Astrocyte of the spinal cord (primary cell): ENCODE measurements at regions not wholly inside any gene's neighbourhood (a gene's known extent, or its start where the extent isn't known, plus 50 kb on each side); places are given as distances from the start of the nearest gene placed in this dataset.

Experiments used
- DNase-seq: peaks from one replicate; pipeline ENCODE4 v3.0.0; 2011; ENCODE audit warnings: low read depth, low spot score
- H3K4me3 ChIP-seq: 2 replicates; pipeline ENCODE4 v1.5.1; 2011; ENCODE audit warnings: low read depth, mild to moderate bottlenecking, low read length, moderate library complexity
- in situ Hi-C: cut with HindIII; loops from 2 replicates; pipeline ENCODE4 v1.10.0; 2017; ENCODE audit warnings: low sequenced_read_pairs
- TF ChIP-seq, protein P1 (sequence below): IDR thresholded peaks from 2 replicates; pipeline ENCODE4 v1.5.1; 2012; ENCODE audit warnings: low read depth, mild to moderate bottlenecking, low read length, inconsistent platforms

DNA sequence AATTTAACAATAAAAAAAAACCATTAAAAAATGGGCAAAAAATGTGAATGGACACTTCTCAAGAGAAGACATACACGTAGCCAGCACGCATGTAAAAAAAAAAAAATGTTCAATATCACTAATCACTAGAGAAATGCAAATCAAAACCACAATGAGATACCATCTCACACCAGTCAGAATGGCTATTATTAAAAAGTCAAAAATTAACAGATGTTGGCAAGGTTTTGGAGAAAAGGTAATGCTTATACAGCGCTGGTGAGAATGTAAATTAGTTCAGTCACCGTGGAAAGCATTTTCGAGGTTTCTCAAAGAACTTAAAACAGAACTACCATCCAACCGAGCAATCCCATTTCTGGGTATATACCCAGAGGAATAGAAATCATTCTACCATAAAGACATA is 1091.5 kb upstream of the B3GALT2 start:
- no peak overlapping the region for H3K4me3 ChIP-seq
- DNase-seq: no peak
- TF ChIP-seq, protein P1, sequence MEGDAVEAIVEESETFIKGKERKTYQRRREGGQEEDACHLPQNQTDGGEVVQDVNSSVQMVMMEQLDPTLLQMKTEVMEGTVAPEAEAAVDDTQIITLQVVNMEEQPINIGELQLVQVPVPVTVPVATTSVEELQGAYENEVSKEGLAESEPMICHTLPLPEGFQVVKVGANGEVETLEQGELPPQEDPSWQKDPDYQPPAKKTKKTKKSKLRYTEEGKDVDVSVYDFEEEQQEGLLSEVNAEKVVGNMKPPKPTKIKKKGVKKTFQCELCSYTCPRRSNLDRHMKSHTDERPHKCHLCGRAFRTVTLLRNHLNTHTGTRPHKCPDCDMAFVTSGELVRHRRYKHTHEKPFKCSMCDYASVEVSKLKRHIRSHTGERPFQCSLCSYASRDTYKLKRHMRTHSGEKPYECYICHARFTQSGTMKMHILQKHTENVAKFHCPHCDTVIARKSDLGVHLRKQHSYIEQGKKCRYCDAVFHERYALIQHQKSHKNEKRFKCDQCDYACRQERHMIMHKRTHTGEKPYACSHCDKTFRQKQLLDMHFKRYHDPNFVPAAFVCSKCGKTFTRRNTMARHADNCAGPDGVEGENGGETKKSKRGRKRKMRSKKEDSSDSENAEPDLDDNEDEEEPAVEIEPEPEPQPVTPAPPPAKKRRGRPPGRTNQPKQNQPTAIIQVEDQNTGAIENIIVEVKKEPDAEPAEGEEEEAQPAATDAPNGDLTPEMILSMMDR: no peak
- in situ Hi-C loops: no loop called here

DNA sequence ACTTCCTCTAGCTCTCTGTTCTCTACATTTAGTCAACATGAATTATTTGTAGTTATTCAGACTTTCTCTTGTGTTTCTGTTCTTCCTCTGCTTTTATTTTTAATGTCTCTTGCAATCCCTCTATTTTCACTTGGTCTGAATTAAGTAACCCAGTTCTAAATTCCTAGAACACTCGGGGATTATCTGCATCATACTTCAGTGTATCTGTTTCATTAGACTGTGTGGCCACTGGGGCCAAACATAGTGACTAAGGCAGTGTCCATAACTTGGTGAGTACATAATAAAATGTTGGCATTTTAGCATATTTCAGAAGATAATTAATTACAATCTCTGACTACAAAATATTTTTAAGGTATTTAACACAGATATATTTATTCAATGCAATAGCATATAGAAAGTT is 1087.2 kb upstream of the B3GALT2 start:
- no peak for DNase-seq
- H3K4me3 ChIP-seq: no peak overlapping the region
- in situ Hi-C loops: no loop called here
- TF ChIP-seq, protein P1: no peak

DNA sequence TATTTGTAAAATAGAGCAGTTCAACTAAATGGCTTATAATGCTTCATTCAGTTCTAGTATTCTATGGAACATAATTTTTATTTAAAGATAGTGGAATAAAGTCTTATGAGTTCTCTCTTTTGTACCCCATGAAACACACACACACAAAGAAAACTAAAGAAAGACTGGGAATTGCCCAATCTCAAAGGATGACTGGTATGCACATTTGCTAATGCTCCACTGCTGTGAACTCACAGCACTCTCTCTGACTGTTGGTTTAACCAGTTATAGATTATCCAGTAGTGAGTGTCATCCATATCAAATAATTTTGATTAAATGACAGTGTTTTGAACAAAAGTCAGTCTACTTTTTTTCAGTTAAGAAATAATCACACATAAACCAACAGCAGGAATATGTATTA is 1082.4 kb upstream of the B3GALT2 start:
- H3K4me3 ChIP-seq: no peak overlapping the region
- in situ Hi-C loops: no loop called here
- TF ChIP-seq, protein P1: no peak
- DNase-seq: no peak

DNA sequence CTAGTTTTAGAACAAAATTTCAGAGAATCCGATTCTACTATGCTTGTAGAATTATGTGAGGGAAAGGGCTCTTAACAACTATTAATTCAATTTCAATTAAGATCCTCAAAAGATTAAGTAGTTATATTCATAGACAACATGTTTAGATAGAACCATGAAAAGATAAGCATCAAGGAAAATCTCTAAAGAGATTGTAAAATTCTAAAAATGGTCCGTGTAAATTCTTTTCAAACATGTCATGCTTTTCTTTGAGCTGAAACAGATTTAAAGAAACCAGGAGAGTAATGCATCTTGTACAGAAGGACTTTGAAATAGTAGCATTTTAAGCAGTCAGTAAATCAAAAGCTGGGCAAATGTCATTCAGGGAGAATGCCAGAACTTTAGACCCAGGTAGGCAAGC is 1080.6 kb upstream of the B3GALT2 start:
- no peak overlapping the region for H3K4me3 ChIP-seq
- no peak for DNase-seq
- in situ Hi-C loops: no loop called here
- TF ChIP-seq, protein P1: no peak

DNA sequence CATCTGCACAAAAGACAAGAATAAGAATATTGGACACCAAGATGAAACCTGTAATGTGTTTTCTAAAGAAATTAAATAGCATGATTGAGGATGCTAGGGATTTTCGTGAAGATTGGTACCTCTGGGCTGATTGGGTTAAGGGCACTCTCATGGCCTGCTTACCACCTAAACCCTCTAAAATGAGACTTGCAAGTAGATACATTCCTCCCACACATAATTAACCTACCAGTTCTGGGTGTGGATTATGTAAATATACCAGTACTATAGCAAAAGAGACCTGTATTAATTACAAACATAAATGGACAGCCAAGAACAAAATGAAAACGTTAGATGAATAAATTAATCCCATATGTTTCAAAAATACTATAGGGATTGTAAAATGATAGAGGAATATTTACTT is 1069.6 kb upstream of the B3GALT2 start:
- DNase-seq: no peak
- no peak overlapping the region for H3K4me3 ChIP-seq
- TF ChIP-seq, protein P1: no peak
- in situ Hi-C loops: no loop called here

DNA sequence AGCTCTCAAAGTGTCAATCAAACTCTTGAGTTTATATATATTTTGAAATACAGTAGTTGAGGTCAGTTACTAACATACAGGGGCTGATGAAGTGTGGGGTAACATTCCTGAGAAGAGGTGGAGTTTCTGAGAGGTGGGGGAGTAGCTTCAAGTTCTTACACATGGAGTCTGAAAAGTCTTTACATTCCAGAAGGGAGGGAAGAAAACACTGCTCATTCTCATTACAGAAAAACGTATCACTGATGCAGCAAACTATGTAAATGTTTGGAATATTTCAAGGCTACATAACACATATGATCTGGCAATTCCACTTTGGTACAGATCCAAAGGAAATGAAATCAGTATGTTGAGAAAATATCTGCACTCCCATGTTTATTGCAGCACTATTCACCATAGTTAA is 1065.8 kb upstream of the B3GALT2 start:
- TF ChIP-seq, protein P1: no peak
- no peak overlapping the region for H3K4me3 ChIP-seq
- DNase-seq: no peak
- in situ Hi-C loops: no loop called here

DNA sequence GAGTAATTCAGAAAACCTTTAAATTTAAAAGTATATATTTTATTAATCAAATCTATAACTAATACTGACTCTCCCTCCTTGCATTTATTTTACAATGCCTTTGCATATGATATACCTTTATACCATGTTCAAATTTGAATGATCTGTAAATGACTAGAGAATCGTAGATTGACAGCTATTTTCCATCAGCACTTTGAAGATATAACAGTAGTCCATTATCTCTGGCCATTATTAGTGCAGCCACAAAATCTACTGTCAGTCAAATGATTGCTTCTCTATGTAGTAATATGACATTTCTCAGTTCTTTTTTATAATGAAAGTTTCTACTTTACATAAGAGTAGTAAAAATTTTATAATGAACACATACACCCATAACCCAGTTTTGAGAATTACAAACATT is 1054.8 kb upstream of the B3GALT2 start:
- DNase-seq: no peak
- no peak overlapping the region for H3K4me3 ChIP-seq
- in situ Hi-C loops: no loop called here
- TF ChIP-seq, protein P1: no peak
